C4-2B (cell line): ENCODE measurements at regions not wholly inside any gene's neighbourhood (a gene's known extent, or its start where the extent isn't known, plus 50 kb on each side); places are given as distances from the start of the nearest gene placed in this dataset.

ENCODE experiments used
- ZFX ChIP-seq: fragments of 450-650 bp; IDR thresholded peaks from 2 replicates; pipeline ENCODE4 v1.6.1; 2017
- TF ChIP-seq, protein P1 (sequence below): fragments of 450-650 bp; conservative IDR thresholded peaks from 2 replicates; pipeline ENCODE4 v1.5.1; 2017; ENCODE audit warnings: mild to moderate bottlenecking

DNA sequence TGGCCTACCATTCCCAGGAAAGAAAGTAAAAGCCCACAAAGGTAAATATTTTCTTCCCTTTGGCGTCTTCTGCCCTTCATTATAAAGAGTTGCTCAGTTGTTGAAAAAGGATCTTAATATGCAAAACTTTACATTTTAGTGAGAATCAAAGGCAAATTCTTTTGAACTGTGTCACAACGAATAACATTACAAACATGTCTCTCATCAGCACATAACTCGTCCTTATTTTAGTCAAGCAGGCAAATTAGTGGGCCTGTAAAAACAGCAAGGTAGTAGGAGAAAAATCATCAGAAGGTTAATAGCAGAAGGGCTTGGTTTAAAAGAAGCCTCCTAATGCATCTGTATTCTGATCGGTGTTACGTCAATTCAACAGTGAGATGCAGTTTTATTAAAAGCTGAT lies 647.3 kb upstream of the DIPK2B start:
- TF ChIP-seq, protein P1, sequence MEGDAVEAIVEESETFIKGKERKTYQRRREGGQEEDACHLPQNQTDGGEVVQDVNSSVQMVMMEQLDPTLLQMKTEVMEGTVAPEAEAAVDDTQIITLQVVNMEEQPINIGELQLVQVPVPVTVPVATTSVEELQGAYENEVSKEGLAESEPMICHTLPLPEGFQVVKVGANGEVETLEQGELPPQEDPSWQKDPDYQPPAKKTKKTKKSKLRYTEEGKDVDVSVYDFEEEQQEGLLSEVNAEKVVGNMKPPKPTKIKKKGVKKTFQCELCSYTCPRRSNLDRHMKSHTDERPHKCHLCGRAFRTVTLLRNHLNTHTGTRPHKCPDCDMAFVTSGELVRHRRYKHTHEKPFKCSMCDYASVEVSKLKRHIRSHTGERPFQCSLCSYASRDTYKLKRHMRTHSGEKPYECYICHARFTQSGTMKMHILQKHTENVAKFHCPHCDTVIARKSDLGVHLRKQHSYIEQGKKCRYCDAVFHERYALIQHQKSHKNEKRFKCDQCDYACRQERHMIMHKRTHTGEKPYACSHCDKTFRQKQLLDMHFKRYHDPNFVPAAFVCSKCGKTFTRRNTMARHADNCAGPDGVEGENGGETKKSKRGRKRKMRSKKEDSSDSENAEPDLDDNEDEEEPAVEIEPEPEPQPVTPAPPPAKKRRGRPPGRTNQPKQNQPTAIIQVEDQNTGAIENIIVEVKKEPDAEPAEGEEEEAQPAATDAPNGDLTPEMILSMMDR, result no peak
- no peak for TF ChIP-seq ZFX
